ENCODE measurements at regions not wholly inside any gene's neighbourhood (a gene's known extent, or its start where the extent isn't known, plus 50 kb on each side); places are given as distances from the start of the nearest gene placed in this dataset.
A peak's percentile ranks its signal among the peaks of the same experiment; 100 is the strongest.

DNA sequence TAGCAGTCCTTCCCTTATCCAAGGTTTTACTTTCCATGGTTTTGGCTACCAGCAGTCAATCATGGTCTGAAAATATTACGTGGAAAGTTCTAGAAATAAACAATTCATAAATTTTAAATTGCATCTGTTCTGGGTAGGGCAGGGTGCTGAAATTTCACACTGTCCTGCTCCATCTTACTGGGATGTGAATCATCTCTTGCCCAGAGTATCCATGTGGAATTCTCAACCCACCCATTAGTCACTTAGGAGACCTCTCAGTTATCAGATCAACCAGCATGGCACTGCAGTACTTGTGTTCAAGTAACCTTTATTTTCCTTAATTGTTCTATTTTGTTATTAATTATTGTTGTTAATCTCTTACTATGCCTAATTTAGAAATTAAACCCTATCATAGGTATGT, 202.8 kb upstream of the CPHXL start:
- Histone ChIP-seq H4K20me1 (ENCODE audit: insufficient read depth, low read length) (no peaks in the 10 kb centered on the region), H3K27me3 (ENCODE audit: control insufficient read depth, insufficient read depth, low read length) (no peaks in the 10 kb centered on the region), H2AK9ac (replicated peaks; ENCODE audit: low read depth, low read length, poor library complexity) (no peak overlapping the region), H3K14ac (replicated peaks; ENCODE audit: low read depth, low read length) (no peak overlapping the region), H3K4me3 (ENCODE audit: insufficient read depth, low read depth, low read length) (no peak overlapping the region), H3K79me1 (ENCODE audit: low read depth in 1 of 2, low read length in 2 of 2) (no peaks in the 10 kb centered on the region), H2BK20ac (ENCODE audit: low read depth, low read length) (peak overlapping the region; percentile 59; the same call in 1 of the 2 replicates), H3K27ac (ENCODE audit: insufficient read depth, low read length) (no peak overlapping the region), H4K5ac (ENCODE audit: low read depth, low read length) (no peak overlapping the region), H3K4me2 (ENCODE audit: low read depth, low read length) (no peak overlapping the region), H2AK5ac (ENCODE audit: low read depth, low read length) (0 out of 2 replicates have a peak overlapping the region, but pooled peaks have one; percentile 35), H4K91ac (ENCODE audit: insufficient read depth, low read depth, low read length) (no peak overlapping the region; the same call in 1 of the 2 replicates), H2BK5ac (ENCODE audit: low read depth, low read length, poor library complexity, severe bottlenecking) (no peak overlapping the region), H3K9ac (ENCODE audit: low read depth, low read length) (no peak overlapping the region), H2BK120ac (ENCODE audit: low read depth, low read length) (no peak overlapping the region), H3K36me3 (ENCODE audit: control insufficient read depth, insufficient read depth, low read length) (no peaks in the 10 kb centered on the region), H3K18ac (ENCODE audit: low read depth, low read length) (no peak overlapping the region), H4K8ac (ENCODE audit: low read depth in 2 of 2, low read length in 2 of 2) (no peak overlapping the region), H2BK15ac (ENCODE audit: low read depth, low read length) (no peak overlapping the region), H3K9me3 (ENCODE audit: control insufficient read depth, insufficient read depth, low read length) (no peaks in the 10 kb centered on the region), H3K4ac (ENCODE audit: low read depth, low read length) (peak overlapping the region; percentile 34; the same call in 1 of the 2 replicates), H3K9me1 (ENCODE audit: insufficient read depth, low read length) (peaks cover 4% of the 10 kb centered on the region), H3K4me1 (ENCODE audit: control insufficient read depth, insufficient read depth, low read length) (peaks cover 6% of the 10 kb centered on the region), H2AFZ (replicated peaks; ENCODE audit: low read length, poor library complexity) (no peak overlapping the region), H3K23ac (ENCODE audit: low read depth, low read length) (no peak overlapping the region), H3K56ac (ENCODE audit: extremely low read depth, insufficient read depth, low read length) (no peak overlapping the region)
- in situ Hi-C loops (cut with MboI; ENCODE audit: low sequenced_read_pairs) (no loop called here), intact Hi-C loops (cut with micrococcal nuclease) (no loop called here), dilution Hi-C loops (cut with HindIII; ENCODE audit: low sequenced_read_pairs, unreplicated experiment) (no loop called here)
- peak; percentile 28 for DNase-seq
- TF ChIP-seq, protein P1, sequence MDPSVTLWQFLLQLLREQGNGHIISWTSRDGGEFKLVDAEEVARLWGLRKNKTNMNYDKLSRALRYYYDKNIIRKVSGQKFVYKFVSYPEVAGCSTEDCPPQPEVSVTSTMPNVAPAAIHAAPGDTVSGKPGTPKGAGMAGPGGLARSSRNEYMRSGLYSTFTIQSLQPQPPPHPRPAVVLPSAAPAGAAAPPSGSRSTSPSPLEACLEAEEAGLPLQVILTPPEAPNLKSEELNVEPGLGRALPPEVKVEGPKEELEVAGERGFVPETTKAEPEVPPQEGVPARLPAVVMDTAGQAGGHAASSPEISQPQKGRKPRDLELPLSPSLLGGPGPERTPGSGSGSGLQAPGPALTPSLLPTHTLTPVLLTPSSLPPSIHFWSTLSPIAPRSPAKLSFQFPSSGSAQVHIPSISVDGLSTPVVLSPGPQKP (IDR thresholded peaks at IDR 0.05; ENCODE audit: borderline replicate concordance, low read depth, low read length), result no peak
- TF ChIP-seq MXI1 (IDR thresholded peaks at IDR 0.05; ENCODE audit: borderline replicate concordance, low read depth, low read length), result no peak
- TF ChIP-seq CTCF (conservative IDR thresholded peaks at IDR 0.05; ENCODE audit: low read depth, low read length), result no peak
- TF ChIP-seq RFX5 (IDR thresholded peaks at IDR 0.05; ENCODE audit: low read depth, low read length), result no peak
- no peak for TF ChIP-seq MAFK (IDR thresholded peaks at IDR 0.05; ENCODE audit: low read depth, low read length)
- TF ChIP-seq RAD21 (IDR thresholded peaks at IDR 0.05; ENCODE audit: low read length), result no peak
- TF ChIP-seq RCOR1 (IDR thresholded peaks at IDR 0.05; ENCODE audit: insufficient replicate concordance, low read length), result no peak
- no CpG with 5 or more reads among the region's 1 CpG for WGBS, 2 experiments (ENCODE audit: extremely low coverage in 2 of 2, insufficient read length in 1 of 2)
- ChIA-PET POLR2A (ENCODE audit: unreplicated experiment) (no interaction called here), CTCF (no interaction called here)
- BruUV-seq (replicated peaks), result no TSS peak
- ATAC-seq (ENCODE audit: low read depth), result no peak

Data from IMR-90 (cell line).